B cell (primary cell): ENCODE measurements at regions not wholly inside any gene's neighbourhood (a gene's known extent, or its start where the extent isn't known, plus 50 kb on each side); places are given as distances from the start of the nearest gene placed in this dataset.

Source experiments
- EZH2 ChIP-seq: IDR thresholded peaks from 2 replicates; pipeline ENCODE4 v1.6.1; 2012; ENCODE audit warnings: borderline replicate concordance, low read depth, mild to moderate bottlenecking, moderate library complexity, low read length; ENCODE audit not compliant: insufficient read depth, poor library complexity, severe bottlenecking
- TF ChIP-seq, protein P1 (sequence below): fragments of 200-600 bp; IDR thresholded peaks from one replicate; pipeline ENCODE4 v1.8.0; 2022; ENCODE audit warnings: antibody characterized with exemption, mild to moderate bottlenecking

DNA sequence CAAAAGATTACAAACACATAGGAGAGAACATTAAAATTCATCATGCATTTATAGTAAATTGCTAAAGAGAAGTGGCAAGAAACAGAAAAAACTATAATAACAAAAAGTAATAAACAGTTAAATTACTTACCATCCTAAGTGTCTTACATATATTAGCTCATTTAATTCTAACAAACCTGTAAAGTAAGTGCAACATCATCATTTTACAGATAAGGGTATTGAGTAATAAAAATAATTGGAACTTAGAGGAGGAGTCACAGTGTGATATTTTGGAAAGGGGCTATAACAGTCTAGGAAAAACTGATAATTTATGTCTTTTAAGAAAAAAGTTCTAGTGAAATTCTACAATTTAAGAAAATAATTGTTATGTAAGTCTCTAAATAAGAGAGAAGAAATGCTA is 592.8 kb downstream of the DMRTA1 start:
- TF ChIP-seq, protein P1, sequence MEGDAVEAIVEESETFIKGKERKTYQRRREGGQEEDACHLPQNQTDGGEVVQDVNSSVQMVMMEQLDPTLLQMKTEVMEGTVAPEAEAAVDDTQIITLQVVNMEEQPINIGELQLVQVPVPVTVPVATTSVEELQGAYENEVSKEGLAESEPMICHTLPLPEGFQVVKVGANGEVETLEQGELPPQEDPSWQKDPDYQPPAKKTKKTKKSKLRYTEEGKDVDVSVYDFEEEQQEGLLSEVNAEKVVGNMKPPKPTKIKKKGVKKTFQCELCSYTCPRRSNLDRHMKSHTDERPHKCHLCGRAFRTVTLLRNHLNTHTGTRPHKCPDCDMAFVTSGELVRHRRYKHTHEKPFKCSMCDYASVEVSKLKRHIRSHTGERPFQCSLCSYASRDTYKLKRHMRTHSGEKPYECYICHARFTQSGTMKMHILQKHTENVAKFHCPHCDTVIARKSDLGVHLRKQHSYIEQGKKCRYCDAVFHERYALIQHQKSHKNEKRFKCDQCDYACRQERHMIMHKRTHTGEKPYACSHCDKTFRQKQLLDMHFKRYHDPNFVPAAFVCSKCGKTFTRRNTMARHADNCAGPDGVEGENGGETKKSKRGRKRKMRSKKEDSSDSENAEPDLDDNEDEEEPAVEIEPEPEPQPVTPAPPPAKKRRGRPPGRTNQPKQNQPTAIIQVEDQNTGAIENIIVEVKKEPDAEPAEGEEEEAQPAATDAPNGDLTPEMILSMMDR = no peak
- no peak for TF ChIP-seq EZH2
